NCI-H446 treated with DMSO at 0.1 percent for 48 hours (cell line): ENCODE measurements at regions not wholly inside any gene's neighbourhood (a gene's known extent, or its start where the extent isn't known, plus 50 kb on each side); places are given as distances from the start of the nearest gene placed in this dataset.

ENCODE experiments used
- DNase-seq: peaks from one replicate; lab custom pipeline; 2025; lab: John Stamatoyannopoulos, UW

DNA sequence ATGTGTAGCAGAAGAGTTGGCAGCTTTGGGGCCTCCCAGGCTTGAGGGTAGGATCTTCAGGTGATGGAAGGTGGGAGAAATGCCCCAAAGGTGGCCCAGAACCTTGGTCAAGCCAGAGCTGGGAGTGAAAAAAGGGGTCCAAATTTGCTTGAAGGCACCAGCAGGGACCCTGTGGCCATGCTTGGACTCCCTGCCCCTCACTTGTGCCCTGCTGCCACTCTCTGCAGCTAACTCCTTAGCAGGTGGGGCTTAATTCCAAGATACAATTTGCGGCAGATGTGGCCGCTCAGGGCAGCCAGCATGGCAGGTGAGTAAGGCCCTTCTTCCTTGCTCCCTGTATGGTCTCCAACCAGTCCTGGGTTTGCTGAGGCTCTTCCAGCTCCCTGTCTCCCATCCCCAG is 51.3 kb upstream of the ADRA1D start:
- no peak for DNase-seq

DNA sequence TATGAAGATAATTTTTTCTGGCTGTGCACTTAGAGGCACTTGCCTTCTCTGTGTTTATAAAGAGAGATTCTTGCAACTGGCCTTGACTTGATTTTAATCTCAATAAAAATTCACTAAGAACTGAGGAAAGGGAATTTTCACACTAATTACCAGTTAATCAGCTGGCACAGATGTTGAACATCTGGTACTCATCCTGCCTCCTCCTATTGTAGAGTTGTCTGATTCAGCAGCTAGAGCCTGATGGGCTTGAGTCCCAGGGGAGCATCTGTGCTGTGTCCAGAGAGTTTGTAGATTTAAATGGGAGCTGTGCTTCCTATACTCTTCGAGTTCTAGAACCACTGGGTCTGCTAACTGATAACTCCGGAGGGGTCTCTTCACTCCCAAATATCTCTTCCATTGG is 50.7 kb upstream of the ADRA1D start:
- DNase-seq, result no peak

DNA sequence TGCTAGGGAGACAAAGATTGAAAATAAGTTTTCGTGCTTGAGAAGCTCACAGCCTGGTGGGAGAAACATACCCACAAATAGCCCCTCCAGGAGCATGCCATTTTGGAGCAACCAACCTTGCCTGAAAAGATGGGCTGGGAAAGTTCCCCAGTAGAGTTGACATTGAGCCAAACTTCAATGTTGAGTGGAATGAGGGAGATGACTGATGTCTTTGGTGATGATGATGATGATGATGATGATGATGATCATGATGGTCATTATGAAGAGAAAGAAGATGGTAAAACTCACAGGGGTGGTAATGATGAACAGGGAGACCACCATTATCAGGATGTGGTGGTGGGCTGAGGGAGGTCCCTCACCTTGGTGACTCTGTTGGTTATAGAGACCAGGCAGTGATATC is 50.1 kb upstream of the ADRA1D start:
- DNase-seq, result no peak
